ENCODE measurements at regions not wholly inside any gene's neighbourhood (a gene's known extent, or its start where the extent isn't known, plus 50 kb on each side); places are given as distances from the start of the nearest gene placed in this dataset.

- no peak overlapping the region for H3K4me3 ChIP-seq (ENCODE audit: low read depth, low read length)
- ChIA-PET CTCF (no interaction called here), POLR2A (no interaction called here)
- no peak for TF ChIP-seq CTCF (IDR thresholded peaks at IDR 0.05; ENCODE audit: insufficient read depth, low read length, missing control alignments)
- no peak for DNase-seq (ENCODE audit: low read depth, low spot score)
These were observed 486.7 kb downstream of the EFNA5 start for GRCh38 chr5:107184066-107184465.

- DNase-seq (ENCODE audit: low read depth, low spot score) = no peak
- ChIA-PET CTCF (no interaction called here), POLR2A (no interaction called here)
- no peak overlapping the region for H3K4me3 ChIP-seq (ENCODE audit: low read depth, low read length)
- no peak for TF ChIP-seq CTCF (IDR thresholded peaks at IDR 0.05; ENCODE audit: insufficient read depth, low read length, missing control alignments)
These were observed 500.1 kb downstream of the EFNA5 start for GRCh38 chr5:107170620-107171019.

GRCh38 chr5:107169867-107170266 lies 500.9 kb downstream of the EFNA5 start:
- DNase-seq (ENCODE audit: low read depth, low spot score) = no peak
- no peak for TF ChIP-seq CTCF (IDR thresholded peaks at IDR 0.05; ENCODE audit: insufficient read depth, low read length, missing control alignments)
- ChIA-PET POLR2A (no interaction called here), CTCF (no interaction called here)
- H3K4me3 ChIP-seq (ENCODE audit: low read depth, low read length) = no peak overlapping the region

GRCh38 chr5:107168848-107169752 lies 501.6 kb downstream of the EFNA5 start:
- H3K4me3 ChIP-seq (ENCODE audit: low read depth, low read length) = no peak overlapping the region
- POLR2A ChIA-PET = no interaction called here
- CTCF ChIA-PET = no interaction called here
- DNase-seq (ENCODE audit: low read depth, low spot score) = no peak
- no peak for TF ChIP-seq CTCF (IDR thresholded peaks at IDR 0.05; ENCODE audit: insufficient read depth, low read length, missing control alignments)

- POLR2A ChIA-PET = no interaction called here
- DNase-seq (ENCODE audit: low read depth, low spot score) = no peak
- no peak for TF ChIP-seq CTCF (IDR thresholded peaks at IDR 0.05; ENCODE audit: insufficient read depth, low read length, missing control alignments)
- CTCF ChIA-PET = no interaction called here
- no peak overlapping the region for H3K4me3 ChIP-seq (ENCODE audit: low read depth, low read length)
These were observed 502.7 kb downstream of the EFNA5 start for GRCh38 chr5:107168086-107168485.

GRCh38 chr5:107165296-107165695 lies 505.4 kb downstream of the EFNA5 start:
- no peak overlapping the region for H3K4me3 ChIP-seq (ENCODE audit: low read depth, low read length)
- no peak for TF ChIP-seq CTCF (IDR thresholded peaks at IDR 0.05; ENCODE audit: insufficient read depth, low read length, missing control alignments)
- no peak for DNase-seq (ENCODE audit: low read depth, low spot score)
- ChIA-PET POLR2A (no interaction called here), CTCF (no interaction called here)
